WERI-Rb-1 (cell line): ENCODE measurements at regions not wholly inside any gene's neighbourhood (a gene's known extent, or its start where the extent isn't known, plus 50 kb on each side); places are given as distances from the start of the nearest gene placed in this dataset.

ENCODE experiments used
- DNase-seq: peaks from one replicate; pipeline ENCODE4 v3.0.0-alpha.2; 2020
- H3K27ac ChIP-seq: fragments of 250-450 bp; sonication (Bioruptor Pico); 2 replicates; pipeline ENCODE4 v1.5.1; 2020; ENCODE audit warnings: mild to moderate bottlenecking, moderate library complexity
- H3K27me3 ChIP-seq: fragments of 250-450 bp; sonication (Bioruptor Pico); 2 replicates; pipeline ENCODE4 v1.5.1; 2021; ENCODE audit warnings: mild to moderate bottlenecking, low read depth, moderate library complexity; ENCODE audit not compliant: insufficient read depth, severe bottlenecking
- H3K36me3 ChIP-seq: fragments of 250-450 bp; sonication (Bioruptor Pico); 2 replicates; pipeline ENCODE4 v1.5.1; 2020; ENCODE audit warnings: mild to moderate bottlenecking, moderate library complexity
- H3K4me3 ChIP-seq: 2 replicates; pipeline ENCODE4 v1.5.1; 2011; ENCODE audit warnings: low read depth, mild to moderate bottlenecking, control low read depth, low read length
- H3K9me3 ChIP-seq: fragments of 250-450 bp; sonication (Bioruptor Pico); 2 replicates; pipeline ENCODE4 v1.5.1; 2021; ENCODE audit warnings: mild to moderate bottlenecking, moderate library complexity; ENCODE audit not compliant: severe bottlenecking
- CTCF ChIP-seq: IDR thresholded peaks from 2 replicates; pipeline ENCODE4 v1.5.1; 2011; ENCODE audit warnings: low read depth, mild to moderate bottlenecking, control low read depth, inconsistent platforms, low read length

- TF ChIP-seq CTCF = no peak
- Histone ChIP-seq H3K27me3 (no peaks in the 10 kb centered on the region), H3K36me3 (no peaks in the 10 kb centered on the region), H3K27ac (no peak overlapping the region), H3K4me3 (no peak overlapping the region), H3K9me3 (no peaks in the 10 kb centered on the region)
- no peak for DNase-seq
Observed at GRCh38 chr5:29885595-29885994, 1307.9 kb upstream of the CDH6 start.

GRCh38 chr5:29882036-29882435, 1311.5 kb upstream of the CDH6 start:
- no peaks in the 10 kb centered on the region for H3K9me3 ChIP-seq
- no peaks in the 10 kb centered on the region for H3K36me3 ChIP-seq
- H3K27ac ChIP-seq = no peak overlapping the region
- no peak overlapping the region for H3K4me3 ChIP-seq
- no peaks in the 10 kb centered on the region for H3K27me3 ChIP-seq
- TF ChIP-seq CTCF = no peak
- DNase-seq = no peak

GRCh38 chr5:29879401-29879800, 1314.1 kb upstream of the CDH6 start:
- no peak for TF ChIP-seq CTCF
- no peaks in the 10 kb centered on the region for H3K36me3 ChIP-seq
- no peak overlapping the region for H3K27ac ChIP-seq
- DNase-seq = no peak
- no peaks in the 10 kb centered on the region for H3K27me3 ChIP-seq
- H3K4me3 ChIP-seq = no peak overlapping the region
- no peaks in the 10 kb centered on the region for H3K9me3 ChIP-seq

GRCh38 chr5:29878599-29878998, 1314.9 kb upstream of the CDH6 start:
- no peak overlapping the region for H3K4me3 ChIP-seq
- no peak for TF ChIP-seq CTCF
- H3K9me3 ChIP-seq = no peaks in the 10 kb centered on the region
- no peak overlapping the region for H3K27ac ChIP-seq
- DNase-seq = no peak
- H3K36me3 ChIP-seq = no peaks in the 10 kb centered on the region
- H3K27me3 ChIP-seq = no peaks in the 10 kb centered on the region

- Histone ChIP-seq H3K9me3 (no peaks in the 10 kb centered on the region), H3K27ac (no peak overlapping the region), H3K27me3 (no peaks in the 10 kb centered on the region), H3K36me3 (no peaks in the 10 kb centered on the region), H3K4me3 (no peak overlapping the region)
- no peak for DNase-seq
- no peak for TF ChIP-seq CTCF
Observed at GRCh38 chr5:29867155-29867554, 1326.3 kb upstream of the CDH6 start.

GRCh38 chr5:29853711-29854220, 1339.7 kb upstream of the CDH6 start:
- Histone ChIP-seq H3K36me3 (no peaks in the 10 kb centered on the region), H3K27ac (no peak overlapping the region), H3K27me3 (no peaks in the 10 kb centered on the region)

More at GRCh38 chr5:29853711-29854220, 1339.7 kb upstream of the CDH6 start:
- TF ChIP-seq CTCF = no peak
- Histone ChIP-seq H3K9me3 (no peaks in the 10 kb centered on the region), H3K4me3 (no peak overlapping the region)
- DNase-seq = no peak
